T-helper 2 cell treated with Interferon-gamma antibody and Interleukin-4, amounts not matched to agents 5 μg/mL and 100 μg/mL, for 36 hours (primary cell): ENCODE measurements at regions not wholly inside any gene's neighbourhood (a gene's known extent, or its start where the extent isn't known, plus 50 kb on each side); places are given as distances from the start of the nearest gene placed in this dataset.
"Not testable (repeated sequence)": the region's sequence is repeated elsewhere in the genome, so short reads cannot be mapped to it uniquely, and the experiment has no call there.

Source experiments
- DNase-seq: peaks from one replicate; pipeline ENCODE4 v3.0.0; 2021; ENCODE audit warnings: low spot score
- H3K27ac Mint-ChIP-seq: one replicate; pipeline ENCODE4 v1.8.0; 2021; ENCODE audit warnings: mild to moderate bottlenecking, mixed read lengths
- H3K27me3 Mint-ChIP-seq: one replicate; pipeline ENCODE4 v1.8.0; 2021; ENCODE audit warnings: low read depth, mixed read lengths
- H3K36me3 Mint-ChIP-seq: one replicate; pipeline ENCODE4 v1.8.0; 2021; ENCODE audit warnings: low read depth, mixed read lengths
- H3K4me1 Mint-ChIP-seq: one replicate; pipeline ENCODE4 v1.8.0; 2021; ENCODE audit warnings: low read depth, mixed read lengths
- H3K4me3 Mint-ChIP-seq: one replicate; pipeline ENCODE4 v1.8.0; 2022; ENCODE audit warnings: mild to moderate bottlenecking, moderate library complexity, mixed read lengths
- H3K9me3 Mint-ChIP-seq: one replicate; pipeline ENCODE4 v1.8.0; 2021; ENCODE audit warnings: mixed read lengths

DNA sequence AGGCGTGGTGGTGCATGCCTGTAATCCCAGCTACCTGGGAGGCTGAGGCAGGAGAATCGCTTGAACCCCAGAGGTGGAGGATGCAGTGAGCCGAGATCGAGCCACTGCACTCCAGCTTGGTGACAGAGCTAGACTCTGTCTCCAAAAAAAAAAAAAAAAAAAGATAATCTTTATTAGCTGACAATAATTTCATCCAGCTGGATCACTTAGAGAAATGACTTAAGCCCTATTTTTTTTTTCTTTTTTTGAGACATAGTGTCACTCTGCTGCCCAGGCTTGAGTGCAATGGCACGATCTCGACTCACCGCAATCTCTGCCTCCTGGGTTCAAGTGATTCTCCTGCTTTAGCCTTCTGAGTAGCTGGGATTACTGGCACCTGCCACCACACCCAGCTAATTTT is 51.6 kb upstream of the MAP4K4 start:
- DNase-seq, H3K9me3 Mint-ChIP-seq, H3K36me3 Mint-ChIP-seq, H3K27ac Mint-ChIP-seq, H3K27me3 Mint-ChIP-seq, H3K4me1 Mint-ChIP-seq, H3K4me3 Mint-ChIP-seq: not testable (repeated sequence)

DNA sequence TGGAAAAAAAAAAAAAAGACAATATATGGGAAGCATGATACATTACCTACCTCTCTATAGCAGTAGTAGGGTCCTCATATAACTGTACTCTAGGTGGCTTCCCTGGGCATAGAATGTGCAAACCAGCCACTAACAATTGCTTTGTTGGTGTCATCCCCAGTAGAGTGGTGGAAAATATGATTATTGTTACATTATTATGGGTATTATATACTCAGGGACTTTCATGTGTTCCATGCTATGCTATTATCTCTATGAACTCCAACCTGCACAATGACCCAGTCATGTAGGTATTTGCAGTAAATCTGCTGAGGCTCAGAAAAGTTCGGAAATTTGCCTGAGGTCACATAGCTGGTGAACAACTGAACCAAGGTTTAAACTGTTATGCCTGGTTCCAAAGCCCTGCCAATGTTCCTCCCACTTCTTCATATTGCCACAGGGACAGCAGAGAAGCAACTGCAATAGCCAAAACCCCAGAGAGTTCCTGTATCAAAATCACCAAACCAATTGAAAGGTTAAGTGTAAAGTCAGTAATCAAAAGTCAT is 52.6 kb upstream of the MAP4K4 start:
- H3K4me1 Mint-ChIP-seq: no peaks in the 10 kb centered on the region
- no peaks in the 10 kb centered on the region for H3K9me3 Mint-ChIP-seq
- no peaks in the 10 kb centered on the region for H3K36me3 Mint-ChIP-seq
- no peak overlapping the region for H3K4me3 Mint-ChIP-seq
- no peak for DNase-seq
- H3K27ac Mint-ChIP-seq: no peak overlapping the region
- H3K27me3 Mint-ChIP-seq: no peaks in the 10 kb centered on the region

DNA sequence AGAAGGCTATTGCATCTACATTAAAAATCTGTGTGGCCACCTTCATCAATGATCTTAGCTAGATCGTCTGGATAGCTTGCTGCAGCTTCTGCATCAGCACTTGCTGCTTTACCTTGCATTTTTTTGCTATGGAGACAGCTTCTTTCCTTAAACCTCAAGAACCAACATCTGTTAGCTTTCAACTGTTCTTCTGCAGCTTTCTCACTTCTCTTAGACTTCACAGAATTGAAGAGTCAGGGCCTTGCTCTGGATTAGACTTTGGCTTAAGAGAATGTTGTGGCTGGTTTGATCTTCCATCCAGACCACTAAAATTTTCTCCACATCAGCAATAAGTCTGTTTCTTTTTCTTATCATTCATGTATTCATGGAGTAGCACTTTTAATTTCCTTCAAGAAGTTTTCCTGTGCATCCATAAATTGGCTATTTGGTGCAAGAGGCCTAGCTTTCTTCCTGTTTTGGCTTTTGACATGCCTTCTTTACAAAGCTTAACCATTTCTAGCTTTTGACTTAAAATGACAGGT is 54.4 kb upstream of the MAP4K4 start:
- DNase-seq: no peak
- Mint-ChIP-seq H3K4me1 (no peaks in the 10 kb centered on the region), H3K27me3 (no peaks in the 10 kb centered on the region), H3K9me3 (no peaks in the 10 kb centered on the region), H3K27ac (no peak overlapping the region), H3K36me3 (no peaks in the 10 kb centered on the region), H3K4me3 (no peak overlapping the region)

DNA sequence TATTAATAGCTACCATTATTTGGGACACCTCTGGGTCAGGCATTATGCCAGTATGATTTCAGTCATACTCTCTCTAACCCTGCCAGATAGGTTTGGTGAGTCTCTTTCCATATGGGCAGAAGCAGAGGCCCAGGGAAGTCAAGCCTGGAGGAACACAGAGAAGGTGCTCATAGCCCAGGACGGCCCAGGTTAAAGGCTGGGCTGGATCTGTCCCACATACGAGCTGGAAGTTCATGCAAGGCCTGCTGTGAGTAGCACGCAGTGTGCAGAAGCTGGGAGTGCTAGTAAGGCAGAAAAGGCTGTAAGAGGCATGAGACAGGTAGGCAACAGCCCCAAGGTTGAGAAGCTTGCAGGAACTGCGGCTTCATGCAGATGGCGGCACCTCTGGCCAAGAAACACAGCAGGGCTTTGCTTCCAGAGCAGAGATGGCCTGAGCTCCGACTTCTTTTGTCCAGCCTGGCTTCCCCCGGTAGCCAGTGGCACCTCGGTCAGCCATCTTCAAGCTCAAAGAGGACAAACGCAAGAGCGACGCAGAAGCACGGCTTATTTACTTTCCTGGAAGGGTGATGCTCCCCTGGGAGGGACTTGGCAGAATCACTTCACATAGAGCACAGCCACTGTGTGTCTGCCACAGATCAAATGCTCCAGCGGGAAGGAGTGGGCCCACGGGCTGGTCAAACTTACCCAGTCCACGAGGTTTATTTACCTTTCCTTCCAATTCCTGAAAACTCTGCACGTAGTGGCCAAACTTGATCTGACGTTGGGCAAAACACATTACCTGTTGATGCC is 58.5 kb upstream of the MAP4K4 start:
- Mint-ChIP-seq H3K27ac (no peak overlapping the region), H3K4me1 (peaks cover under 1% of the 10 kb centered on the region), H3K9me3 (no peaks in the 10 kb centered on the region), H3K36me3 (no peaks in the 10 kb centered on the region), H3K27me3 (no peaks in the 10 kb centered on the region), H3K4me3 (no peak overlapping the region)
- DNase-seq: no peak

DNA sequence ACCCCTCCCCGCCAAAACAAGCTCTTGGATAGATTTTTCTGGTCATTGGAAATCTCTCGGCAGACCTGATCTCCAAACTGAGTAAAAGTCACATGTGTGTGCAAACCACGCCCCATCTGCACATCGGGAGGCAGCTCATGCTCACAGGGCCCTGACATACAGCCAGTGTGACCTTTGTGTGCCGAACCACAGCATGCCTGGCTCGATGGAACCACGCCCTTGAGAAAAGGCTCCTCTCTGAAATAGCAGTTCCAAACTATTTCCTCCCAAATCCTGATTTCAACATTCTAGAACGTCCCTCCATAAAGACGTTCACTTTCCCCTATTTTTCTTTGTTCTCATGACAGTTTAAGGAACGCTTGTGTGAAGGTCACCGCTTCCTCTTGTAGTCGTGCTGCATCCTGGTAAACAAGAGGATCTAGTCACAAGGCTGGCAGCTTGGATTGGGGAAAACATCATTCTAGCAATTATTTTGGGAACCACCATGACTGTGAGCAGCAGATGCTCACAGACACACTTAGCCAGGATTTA is 59.3 kb upstream of the MAP4K4 start:
- no peaks in the 10 kb centered on the region for H3K9me3 Mint-ChIP-seq
- no peak overlapping the region for H3K4me3 Mint-ChIP-seq
- no peaks in the 10 kb centered on the region for H3K36me3 Mint-ChIP-seq
- no peak overlapping the region for H3K27ac Mint-ChIP-seq
- DNase-seq: no peak
- H3K4me1 Mint-ChIP-seq: peaks cover 2% of the 10 kb centered on the region
- H3K27me3 Mint-ChIP-seq: no peaks in the 10 kb centered on the region

DNA sequence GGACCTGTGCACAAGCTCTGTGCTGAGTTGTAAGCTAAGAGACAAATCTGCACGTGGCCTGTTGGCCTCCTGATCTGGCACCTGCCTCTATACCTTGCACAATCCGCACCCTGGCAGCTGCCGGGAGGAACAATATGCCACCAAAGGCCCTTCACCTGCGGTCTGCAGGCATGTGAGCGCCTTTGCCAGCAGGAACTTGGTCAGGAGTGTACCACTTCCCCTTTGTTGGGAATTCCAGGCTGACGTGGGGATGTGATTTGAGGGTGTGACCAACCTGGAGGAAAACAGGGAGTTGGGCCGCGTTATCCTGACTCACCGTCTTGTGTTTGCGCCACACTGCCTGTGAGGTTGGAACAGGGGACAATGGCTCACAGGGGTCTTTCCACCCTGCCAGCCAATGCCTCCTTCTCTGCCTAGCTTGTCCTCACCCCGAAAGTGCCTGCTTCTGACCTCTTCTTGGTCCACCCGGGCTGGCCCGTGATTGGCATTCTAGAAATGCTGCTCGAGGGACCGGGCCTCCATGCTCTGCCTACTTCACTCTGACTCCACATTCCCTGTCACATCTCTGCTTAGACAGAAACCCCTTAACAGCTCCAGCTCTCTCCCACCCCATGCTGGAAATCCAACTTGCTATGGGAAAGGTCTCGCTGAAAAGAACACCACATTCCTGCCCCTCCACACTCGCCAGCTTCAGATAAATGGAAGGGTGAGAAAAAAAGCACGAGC is 67.1 kb upstream of the MAP4K4 start:
- peaks cover 2% of the 10 kb centered on the region for H3K36me3 Mint-ChIP-seq
- no peak for DNase-seq
- no peak overlapping the region for H3K27ac Mint-ChIP-seq
- H3K4me1 Mint-ChIP-seq: peaks cover 2% of the 10 kb centered on the region
- no peaks in the 10 kb centered on the region for H3K9me3 Mint-ChIP-seq
- H3K27me3 Mint-ChIP-seq: no peaks in the 10 kb centered on the region
- no peak overlapping the region for H3K4me3 Mint-ChIP-seq

DNA sequence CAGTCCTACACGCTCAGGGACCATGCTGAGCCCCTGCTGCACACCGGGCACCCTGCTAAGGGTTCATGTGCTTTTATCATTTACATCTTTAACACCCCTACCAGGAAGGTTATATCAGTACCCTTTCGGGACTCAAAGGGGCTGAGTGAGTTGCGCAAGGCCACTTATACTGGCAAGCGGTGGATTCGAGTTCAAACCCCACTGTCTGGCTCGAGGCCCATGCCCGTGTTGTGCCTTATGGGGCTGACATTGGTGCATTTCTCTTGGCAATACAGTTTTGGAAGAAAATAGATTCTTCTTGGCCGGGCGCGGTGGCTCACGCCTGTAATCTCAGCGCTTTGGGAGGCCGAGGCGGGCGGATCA is 69.5 kb upstream of the MAP4K4 start:
- Mint-ChIP-seq H3K27me3 (no peaks in the 10 kb centered on the region), H3K36me3 (peaks cover 2% of the 10 kb centered on the region), H3K9me3 (no peaks in the 10 kb centered on the region), H3K4me3 (no peak overlapping the region), H3K27ac (no peak overlapping the region), H3K4me1 (peaks cover 7% of the 10 kb centered on the region)
- DNase-seq: no peak

DNA sequence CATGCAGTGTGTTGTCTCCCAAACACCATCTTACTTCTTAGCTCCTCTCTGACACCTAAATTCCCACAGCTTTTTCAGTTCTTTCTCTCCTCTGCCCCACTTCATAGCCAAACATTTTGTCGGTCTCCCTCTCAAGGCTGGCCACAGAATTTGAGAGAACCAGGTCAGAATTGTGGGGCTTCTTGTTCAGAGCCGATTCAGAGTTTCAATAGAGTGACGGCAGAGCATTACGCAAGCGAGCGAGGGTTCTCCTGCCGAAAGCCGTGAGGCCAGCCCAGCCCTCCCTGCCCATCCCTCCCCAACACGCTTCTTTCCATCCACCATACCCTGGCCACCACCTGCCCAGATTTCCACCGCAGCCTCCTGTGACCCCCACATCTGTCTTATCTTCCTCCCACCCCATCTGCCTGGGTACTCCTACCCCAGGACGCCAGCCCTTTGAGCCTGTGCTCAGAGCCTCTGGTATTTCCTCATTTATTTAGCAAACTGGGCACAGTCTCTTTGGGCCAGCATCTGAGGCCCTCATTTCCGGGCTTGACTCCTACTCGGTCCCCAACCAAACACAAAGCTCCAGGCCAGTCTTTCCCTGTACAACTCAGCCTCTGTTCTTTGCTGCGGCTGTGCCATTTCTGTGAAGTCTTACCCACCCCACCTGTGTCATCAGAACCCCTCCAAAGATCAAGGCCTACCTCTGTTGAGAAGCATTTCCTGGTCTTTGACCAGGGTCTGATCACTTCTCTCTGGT is 70.0 kb upstream of the MAP4K4 start:
- no peak for DNase-seq
- Mint-ChIP-seq H3K27ac (no peak overlapping the region), H3K4me3 (no peak overlapping the region), H3K4me1 (peaks cover 12% of the 10 kb centered on the region), H3K36me3 (peaks cover 2% of the 10 kb centered on the region), H3K9me3 (no peaks in the 10 kb centered on the region), H3K27me3 (no peaks in the 10 kb centered on the region)

DNA sequence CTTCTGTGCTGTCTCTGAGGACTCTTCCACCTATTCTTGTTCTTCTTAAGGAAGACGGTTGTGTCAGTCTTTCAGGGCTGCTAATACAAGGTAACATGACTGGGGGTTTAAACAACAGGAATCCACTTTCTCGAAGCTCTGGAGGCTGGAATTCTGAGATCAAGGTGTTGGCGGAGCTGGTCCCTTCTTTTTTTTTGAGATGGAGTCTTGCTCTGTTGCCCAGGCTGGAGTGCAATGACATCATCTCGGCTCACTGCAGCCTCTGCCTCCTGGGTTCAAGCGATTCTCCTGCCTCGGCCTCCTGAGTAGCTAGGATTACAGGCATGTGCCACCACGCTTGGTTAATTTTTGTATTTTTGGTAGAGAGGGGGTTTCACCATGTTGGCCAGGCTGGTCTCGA is 71.7 kb upstream of the MAP4K4 start:
- peaks cover 18% of the 10 kb centered on the region for H3K4me1 Mint-ChIP-seq
- not testable (repeated sequence) for H3K27me3 Mint-ChIP-seq, H3K4me3 Mint-ChIP-seq, H3K36me3 Mint-ChIP-seq, DNase-seq, H3K27ac Mint-ChIP-seq, H3K9me3 Mint-ChIP-seq

DNA sequence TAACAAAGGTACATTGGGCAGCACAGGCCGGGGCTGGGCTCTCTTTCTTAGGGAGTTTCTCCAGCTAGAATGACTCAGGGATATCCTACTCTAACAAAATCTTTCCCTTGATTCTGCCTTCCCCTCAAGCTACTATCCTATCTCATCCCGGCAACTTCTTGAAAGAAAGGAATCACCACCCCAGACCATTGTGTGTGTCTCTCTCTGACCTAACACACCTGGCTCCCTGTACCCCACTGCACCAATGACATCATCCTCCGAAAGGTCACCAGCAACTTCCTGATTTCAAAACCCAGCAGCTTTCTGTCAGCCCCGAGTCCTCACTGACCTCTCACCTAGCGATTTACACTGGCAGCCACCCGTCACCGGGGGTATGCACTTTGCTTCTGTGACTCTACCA is 72.1 kb upstream of the MAP4K4 start:
- H3K27me3 Mint-ChIP-seq: no peaks in the 10 kb centered on the region
- no peaks in the 10 kb centered on the region for H3K9me3 Mint-ChIP-seq
- peaks cover 2% of the 10 kb centered on the region for H3K36me3 Mint-ChIP-seq
- H3K4me1 Mint-ChIP-seq: peaks cover 20% of the 10 kb centered on the region
- H3K4me3 Mint-ChIP-seq: no peak overlapping the region
- no peak overlapping the region for H3K27ac Mint-ChIP-seq
- DNase-seq: no peak

DNA sequence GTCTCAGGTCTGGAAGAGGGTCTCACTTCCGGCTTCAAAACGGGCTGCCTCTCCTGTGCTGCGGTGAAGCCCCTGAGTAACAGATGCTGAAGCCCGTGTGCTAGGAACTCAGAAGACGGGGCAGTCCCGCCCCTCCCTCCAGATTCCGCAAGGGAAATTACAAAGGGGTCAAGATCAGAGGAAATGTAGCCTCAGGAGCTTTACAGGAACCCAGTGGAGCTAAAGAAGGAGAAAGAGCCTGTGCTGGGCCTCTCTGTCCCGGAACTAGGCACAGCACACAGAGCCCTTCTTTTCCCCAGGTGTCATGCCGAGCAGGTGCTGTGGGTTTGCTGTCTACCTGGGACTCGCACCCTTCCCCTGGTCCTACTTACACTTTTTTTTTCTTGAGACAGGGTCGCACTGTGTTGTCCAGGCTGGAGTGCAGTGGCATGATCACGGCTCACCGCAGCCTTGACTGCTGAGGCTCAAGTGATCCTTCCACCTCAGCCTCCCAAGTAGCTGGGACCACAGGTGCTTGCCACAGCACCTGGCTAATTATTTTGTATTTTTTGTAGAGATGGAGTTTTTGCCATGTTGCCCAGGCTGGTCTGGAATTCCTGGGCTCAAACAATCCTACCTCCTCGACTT is 72.7 kb upstream of the MAP4K4 start:
- H3K4me3 Mint-ChIP-seq: no peak overlapping the region
- H3K27me3 Mint-ChIP-seq: no peaks in the 10 kb centered on the region
- DNase-seq: no peak
- no peaks in the 10 kb centered on the region for H3K9me3 Mint-ChIP-seq
- H3K27ac Mint-ChIP-seq: no peak overlapping the region
- H3K4me1 Mint-ChIP-seq: peaks cover 23% of the 10 kb centered on the region
- H3K36me3 Mint-ChIP-seq: peaks cover 2% of the 10 kb centered on the region

DNA sequence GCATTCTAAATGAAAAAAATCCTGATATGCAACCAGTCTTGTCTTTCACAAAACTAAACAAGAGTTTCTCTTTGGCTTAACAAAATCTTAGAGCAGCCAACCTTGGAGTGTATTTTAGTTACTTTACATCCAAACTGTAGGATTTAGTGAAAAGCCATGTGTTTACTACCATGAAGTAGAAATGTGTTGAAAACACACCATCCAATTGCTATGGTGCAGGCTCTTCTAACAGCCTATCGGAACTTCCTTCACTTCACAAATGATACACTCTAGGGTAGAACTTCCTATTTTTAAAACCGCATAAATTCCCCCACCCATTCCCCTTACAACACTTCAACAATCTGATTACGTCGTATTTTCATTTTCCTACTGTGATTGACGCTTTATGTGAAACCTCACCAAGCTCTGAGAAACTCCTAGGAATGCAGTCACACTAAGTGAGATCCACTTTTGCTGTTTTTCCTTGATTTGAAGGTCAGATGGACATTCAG is 74.4 kb upstream of the MAP4K4 start:
- peak overlapping the region; percentile 50 for H3K4me3 Mint-ChIP-seq

More for the DNA sequence above, 74.4 kb upstream of the MAP4K4 start:
- Mint-ChIP-seq H3K9me3 (no peaks in the 10 kb centered on the region), H3K27ac (peak overlapping the region; percentile 52), H3K4me1 (peaks cover 23% of the 10 kb centered on the region), H3K27me3 (no peaks in the 10 kb centered on the region), H3K36me3 (peaks cover 2% of the 10 kb centered on the region)
- DNase-seq: no peak
